ENCODE measurements at regions not wholly inside any gene's neighbourhood (a gene's known extent, or its start where the extent isn't known, plus 50 kb on each side); places are given as distances from the start of the nearest gene placed in this dataset.

- TF ChIP-seq CTCF (IDR thresholded peaks at IDR 0.05; ENCODE audit: low read depth, low read length) = no peak
- Histone ChIP-seq H3K27me3 (no peaks in the 10 kb centered on the region), H3K4me1 (no peaks in the 10 kb centered on the region)
Measured at GRCh38 chr3:27661797-27662196, 60.3 kb downstream of the EOMES start.

GRCh38 chr3:27659279-27660021, 62.7 kb downstream of the EOMES start:
- Histone ChIP-seq H3K4me1 (no peaks in the 10 kb centered on the region), H3K4me3 (ENCODE audit: low read depth, low read length) (no peak overlapping the region), H3K9me3 (no peaks in the 10 kb centered on the region), H3K27me3 (no peaks in the 10 kb centered on the region), H3K36me3 (no peaks in the 10 kb centered on the region)
- peak; percentile 76 for TF ChIP-seq CTCF (IDR thresholded peaks at IDR 0.05; ENCODE audit: low read depth, low read length)
- DNase-seq = peak; percentile 50

More at GRCh38 chr3:27661797-27662196, 60.3 kb downstream of the EOMES start:
- no peaks in the 10 kb centered on the region for H3K9me3 ChIP-seq
- no peaks in the 10 kb centered on the region for H3K36me3 ChIP-seq
- H3K4me3 ChIP-seq (ENCODE audit: low read depth, low read length) = no peak overlapping the region
- DNase-seq = no peak

GRCh38 chr3:27658741-27659140, 63.4 kb downstream of the EOMES start:
- DNase-seq = no peak
- no peaks in the 10 kb centered on the region for H3K9me3 ChIP-seq
- no peak for TF ChIP-seq CTCF (IDR thresholded peaks at IDR 0.05; ENCODE audit: low read depth, low read length)
- no peaks in the 10 kb centered on the region for H3K27me3 ChIP-seq
- H3K4me1 ChIP-seq = no peaks in the 10 kb centered on the region
- H3K4me3 ChIP-seq (ENCODE audit: low read depth, low read length) = no peak overlapping the region
- H3K36me3 ChIP-seq = no peaks in the 10 kb centered on the region

GRCh38 chr3:27657871-27658270, 64.3 kb downstream of the EOMES start:
- H3K4me3 ChIP-seq (ENCODE audit: low read depth, low read length) = no peak overlapping the region
- no peaks in the 10 kb centered on the region for H3K36me3 ChIP-seq
- no peaks in the 10 kb centered on the region for H3K27me3 ChIP-seq
- no peaks in the 10 kb centered on the region for H3K9me3 ChIP-seq
- DNase-seq = no peak
- no peaks in the 10 kb centered on the region for H3K4me1 ChIP-seq
- TF ChIP-seq CTCF (IDR thresholded peaks at IDR 0.05; ENCODE audit: low read depth, low read length) = no peak

GRCh38 chr3:27657404-27657803, 64.7 kb downstream of the EOMES start:
- TF ChIP-seq CTCF (IDR thresholded peaks at IDR 0.05; ENCODE audit: low read depth, low read length) = no peak
- Histone ChIP-seq H3K27me3 (no peaks in the 10 kb centered on the region), H3K4me1 (no peaks in the 10 kb centered on the region), H3K4me3 (ENCODE audit: low read depth, low read length) (no peak overlapping the region), H3K36me3 (no peaks in the 10 kb centered on the region), H3K9me3 (no peaks in the 10 kb centered on the region)
- no peak for DNase-seq

GRCh38 chr3:27656790-27657189, 65.3 kb downstream of the EOMES start:
- H3K4me3 ChIP-seq (ENCODE audit: low read depth, low read length) = no peak overlapping the region
- H3K4me1 ChIP-seq = no peaks in the 10 kb centered on the region
- TF ChIP-seq CTCF (IDR thresholded peaks at IDR 0.05; ENCODE audit: low read depth, low read length) = no peak
- H3K27me3 ChIP-seq = no peaks in the 10 kb centered on the region
- no peaks in the 10 kb centered on the region for H3K9me3 ChIP-seq
- DNase-seq = no peak
- H3K36me3 ChIP-seq = no peaks in the 10 kb centered on the region
